DND-41 (cell line): ENCODE measurements at regions not wholly inside any gene's neighbourhood (a gene's known extent, or its start where the extent isn't known, plus 50 kb on each side); places are given as distances from the start of the nearest gene placed in this dataset.

Experiments used
- ATAC-seq: fragments of 200-7000 bp; cut with Tn5 transposase; 3 replicates; pipeline ENCODE4 v1.9.1; 2021; ENCODE audit warnings: low read depth; ENCODE audit not compliant: insufficient read depth
- DNase-seq: peaks from one replicate; pipeline ENCODE4 v3.0.0-alpha.2; 2020
- H2AFZ ChIP-seq: 2 replicates; pipeline ENCODE4 v1.6.0; 2012; ENCODE audit warnings: low read depth, low read length
- H3K27ac ChIP-seq: 2 replicates; pipeline ENCODE4 v1.5.1; 2012; ENCODE audit warnings: low read length, inconsistent platforms
- H3K27me3 ChIP-seq: fragments of 200-600 bp; sonication (generic); 2 replicates; pipeline ENCODE4 v1.6.0; 2012; ENCODE audit warnings: low read length, mild to moderate bottlenecking, inconsistent platforms; ENCODE audit not compliant: insufficient read depth, poor library complexity
- H3K36me3 ChIP-seq: 2 replicates; pipeline ENCODE4 v1.5.1; 2012; ENCODE audit warnings: low read length, inconsistent platforms; ENCODE audit not compliant: insufficient read depth
- H3K4me1 ChIP-seq: 2 replicates; pipeline ENCODE4 v1.5.1; 2012; ENCODE audit warnings: mild to moderate bottlenecking, low read length; ENCODE audit not compliant: insufficient read depth
- H3K4me2 ChIP-seq: 2 replicates; pipeline ENCODE4 v1.6.0; 2012; ENCODE audit warnings: mild to moderate bottlenecking, moderate library complexity, low read length, inconsistent platforms; ENCODE audit not compliant: insufficient read depth
- H3K4me3 ChIP-seq, 2 experiments: fragments of 200-600 bp in 1 of 2; shearing (Covaris generic) in 1 of 2; 2 replicates each; pipeline ENCODE4 v1.5.1; 2012 to 2016; ENCODE audit warnings: inconsistent platforms in 2 of 2, low read length in 2 of 2, mild to moderate bottlenecking in 2 of 2, low read depth in 1 of 2, moderate library complexity in 1 of 2
- H3K79me2 ChIP-seq: 2 replicates; pipeline ENCODE4 v1.6.0; 2012; ENCODE audit warnings: low read length, inconsistent platforms; ENCODE audit not compliant: insufficient read depth
- H3K9ac ChIP-seq: 2 replicates; pipeline ENCODE4 v1.6.0; 2012; ENCODE audit warnings: low read depth, mild to moderate bottlenecking, inconsistent platforms, low read length, moderate library complexity
- H3K9me3 ChIP-seq: 2 replicates; pipeline ENCODE4 v1.5.1; 2012; ENCODE audit warnings: low read length, moderate library complexity, mild to moderate bottlenecking, inconsistent platforms; ENCODE audit not compliant: insufficient read depth, severe bottlenecking
- H4K20me1 ChIP-seq: 2 replicates; pipeline ENCODE4 v1.6.0; 2012; ENCODE audit warnings: low read length; ENCODE audit not compliant: insufficient read depth
- EZH2 ChIP-seq: IDR thresholded peaks from 3 replicates; pipeline ENCODE4 v1.6.1; 2012; ENCODE audit warnings: borderline replicate concordance, low read depth, mild to moderate bottlenecking, moderate library complexity, low read length, inconsistent platforms; ENCODE audit not compliant: severe bottlenecking
- TF ChIP-seq, protein P1 (sequence below): IDR thresholded peaks from 2 replicates; pipeline ENCODE4 v1.5.1; 2012; ENCODE audit warnings: borderline replicate concordance, low read length, moderate library complexity, mild to moderate bottlenecking; ENCODE audit not compliant: poor library complexity, severe bottlenecking; ENCODE audit errors: extremely low read depth

DNA sequence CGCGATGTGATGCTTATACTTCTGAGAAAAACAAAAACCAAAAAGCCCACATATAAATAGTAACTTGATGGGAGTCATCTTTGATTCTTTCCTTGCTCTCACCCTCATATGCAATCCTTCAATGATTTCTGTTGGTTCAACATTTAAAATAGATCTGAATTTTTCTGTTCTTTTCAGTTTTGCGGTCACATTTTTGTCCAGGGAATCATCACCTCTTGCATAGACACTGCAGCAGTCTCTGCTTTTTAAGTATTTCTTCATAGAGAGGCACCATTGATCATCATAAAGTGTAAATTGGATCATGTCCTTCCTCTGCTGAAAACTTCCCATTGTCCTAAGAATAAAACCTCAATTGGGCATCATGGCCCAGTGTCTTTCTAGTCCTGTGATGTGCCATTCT lies 81.1 kb upstream of the SLC4A4 start:
- ATAC-seq (no peak), DNase-seq (no peak)
- no peak overlapping the region for H2AFZ ChIP-seq
- no peak overlapping the region for H3K27ac ChIP-seq
- H3K4me3 ChIP-seq = no peak overlapping the region
- no peak overlapping the region for H3K9ac ChIP-seq
- no peak for TF ChIP-seq EZH2
- TF ChIP-seq, protein P1, sequence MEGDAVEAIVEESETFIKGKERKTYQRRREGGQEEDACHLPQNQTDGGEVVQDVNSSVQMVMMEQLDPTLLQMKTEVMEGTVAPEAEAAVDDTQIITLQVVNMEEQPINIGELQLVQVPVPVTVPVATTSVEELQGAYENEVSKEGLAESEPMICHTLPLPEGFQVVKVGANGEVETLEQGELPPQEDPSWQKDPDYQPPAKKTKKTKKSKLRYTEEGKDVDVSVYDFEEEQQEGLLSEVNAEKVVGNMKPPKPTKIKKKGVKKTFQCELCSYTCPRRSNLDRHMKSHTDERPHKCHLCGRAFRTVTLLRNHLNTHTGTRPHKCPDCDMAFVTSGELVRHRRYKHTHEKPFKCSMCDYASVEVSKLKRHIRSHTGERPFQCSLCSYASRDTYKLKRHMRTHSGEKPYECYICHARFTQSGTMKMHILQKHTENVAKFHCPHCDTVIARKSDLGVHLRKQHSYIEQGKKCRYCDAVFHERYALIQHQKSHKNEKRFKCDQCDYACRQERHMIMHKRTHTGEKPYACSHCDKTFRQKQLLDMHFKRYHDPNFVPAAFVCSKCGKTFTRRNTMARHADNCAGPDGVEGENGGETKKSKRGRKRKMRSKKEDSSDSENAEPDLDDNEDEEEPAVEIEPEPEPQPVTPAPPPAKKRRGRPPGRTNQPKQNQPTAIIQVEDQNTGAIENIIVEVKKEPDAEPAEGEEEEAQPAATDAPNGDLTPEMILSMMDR = no peak
- no peaks in the 10 kb centered on the region for H3K4me1 ChIP-seq
- no peaks in the 10 kb centered on the region for H4K20me1 ChIP-seq
- no peaks in the 10 kb centered on the region for H3K36me3 ChIP-seq
- no peaks in the 10 kb centered on the region for H3K79me2 ChIP-seq
- no peaks in the 10 kb centered on the region for H3K27me3 ChIP-seq
- no peaks in the 10 kb centered on the region for H3K9me3 ChIP-seq
- H3K4me2 ChIP-seq = no peak overlapping the region

DNA sequence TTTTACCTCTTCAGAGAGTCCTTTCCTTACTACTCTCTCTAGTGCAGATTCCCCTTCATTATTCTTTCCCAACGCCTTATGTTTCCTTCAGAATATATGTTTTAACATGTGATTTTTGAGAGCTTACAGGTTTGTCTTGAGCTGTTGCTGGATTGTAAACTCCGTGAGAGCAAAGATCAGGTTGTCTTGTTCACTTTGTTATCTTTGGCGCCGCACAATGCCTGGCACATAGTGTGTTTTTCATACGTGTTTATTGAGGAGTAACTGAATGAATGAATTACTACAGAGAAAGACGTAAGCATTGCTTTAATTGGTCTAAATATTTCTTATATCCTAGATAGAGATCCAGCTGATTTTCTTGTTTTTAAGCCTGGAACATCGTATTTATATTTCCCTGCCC lies 80.5 kb upstream of the SLC4A4 start:
- DNase-seq (no peak), ATAC-seq (no peak)
- H3K4me2 ChIP-seq = no peak overlapping the region
- H3K9me3 ChIP-seq = no peaks in the 10 kb centered on the region
- H3K4me3 ChIP-seq = no peak overlapping the region
- H3K4me1 ChIP-seq = no peaks in the 10 kb centered on the region
- no peak overlapping the region for H3K27ac ChIP-seq
- H2AFZ ChIP-seq = no peak overlapping the region
- TF ChIP-seq, protein P1 = no peak
- no peak for TF ChIP-seq EZH2
- H4K20me1 ChIP-seq = no peaks in the 10 kb centered on the region
- no peaks in the 10 kb centered on the region for H3K36me3 ChIP-seq
- no peaks in the 10 kb centered on the region for H3K27me3 ChIP-seq
- no peaks in the 10 kb centered on the region for H3K79me2 ChIP-seq
- H3K9ac ChIP-seq = no peak overlapping the region

DNA sequence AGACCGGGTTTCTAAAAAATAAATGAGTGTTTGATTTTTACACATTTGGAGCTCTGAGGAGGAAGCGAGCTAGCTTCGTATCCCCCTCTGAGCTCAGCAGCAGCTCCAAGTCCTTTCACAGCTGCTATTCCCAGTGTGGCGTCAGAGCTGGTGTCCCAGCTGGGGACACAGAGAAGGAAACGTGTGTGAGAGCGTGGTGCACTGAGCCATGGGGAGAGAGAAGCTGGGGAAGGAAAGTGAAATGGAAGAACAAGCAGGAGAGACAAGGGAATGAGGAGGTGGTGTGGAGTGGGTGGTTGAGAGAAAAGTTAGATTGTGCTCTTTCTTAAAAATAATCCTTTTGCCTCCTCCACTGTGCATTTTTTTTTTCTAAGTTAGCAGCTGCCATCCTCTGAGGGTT lies 79.5 kb upstream of the SLC4A4 start:
- ATAC-seq (no peak), DNase-seq (no peak)
- Histone ChIP-seq H3K36me3 (no peaks in the 10 kb centered on the region), H4K20me1 (no peaks in the 10 kb centered on the region), H3K9me3 (no peaks in the 10 kb centered on the region), H3K4me3 (no peak overlapping the region), H3K9ac (no peak overlapping the region), H3K4me2 (no peak overlapping the region), H2AFZ (no peak overlapping the region), H3K4me1 (no peaks in the 10 kb centered on the region), H3K79me2 (no peaks in the 10 kb centered on the region), H3K27ac (no peak overlapping the region), H3K27me3 (no peaks in the 10 kb centered on the region)
- TF ChIP-seq, protein P1 = no peak
- no peak for TF ChIP-seq EZH2

DNA sequence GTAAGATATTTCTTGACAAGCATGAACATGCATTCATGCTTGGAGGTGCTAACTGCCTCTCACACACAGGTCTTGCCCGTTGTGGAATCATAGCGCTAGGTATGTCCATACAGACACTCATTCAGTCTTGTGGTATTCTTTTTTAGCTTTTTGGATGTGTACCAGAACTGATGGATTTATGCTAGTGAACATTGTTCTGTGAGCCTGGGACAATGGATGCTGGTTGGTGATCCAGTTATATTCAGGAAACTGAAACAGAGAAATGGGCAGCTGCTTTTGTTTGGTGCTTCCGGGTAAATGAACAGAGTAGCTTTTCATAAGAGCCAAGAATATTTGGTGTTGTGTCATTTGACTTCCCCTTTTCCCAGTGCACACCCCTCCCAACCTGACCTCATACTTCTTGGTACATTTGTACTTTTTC lies 78.9 kb upstream of the SLC4A4 start:
- no peaks in the 10 kb centered on the region for H3K4me1 ChIP-seq
- no peak overlapping the region for H2AFZ ChIP-seq
- no peak overlapping the region for H3K4me3 ChIP-seq
- H3K4me2 ChIP-seq = no peak overlapping the region
- no peaks in the 10 kb centered on the region for H3K27me3 ChIP-seq
- H3K27ac ChIP-seq = no peak overlapping the region
- TF ChIP-seq, protein P1 = no peak
- TF ChIP-seq EZH2 = no peak
- ATAC-seq (no peak), DNase-seq (no peak)
- H4K20me1 ChIP-seq = no peaks in the 10 kb centered on the region
- no peaks in the 10 kb centered on the region for H3K79me2 ChIP-seq
- no peak overlapping the region for H3K9ac ChIP-seq
- no peaks in the 10 kb centered on the region for H3K36me3 ChIP-seq
- no peaks in the 10 kb centered on the region for H3K9me3 ChIP-seq
